ENCODE measurements at regions not wholly inside any gene's neighbourhood (a gene's known extent, or its start where the extent isn't known, plus 50 kb on each side); places are given as distances from the start of the nearest gene placed in this dataset.

- H3K4me3 ChIP-seq (ENCODE audit: low read depth, low read length) = no peak overlapping the region
- H3K36me3 ChIP-seq (ENCODE audit: insufficient read depth, low read length) = no peaks in the 10 kb centered on the region
- H2AFZ ChIP-seq (ENCODE audit: low read length, unreplicated experiment) = no peak overlapping the region
- H3K4me1 ChIP-seq (ENCODE audit: control insufficient read depth, insufficient read depth, low read length, unreplicated experiment) = no peaks in the 10 kb centered on the region
- H3K27me3 ChIP-seq (ENCODE audit: insufficient read depth, low read length) = no peaks in the 10 kb centered on the region
- H3K79me2 ChIP-seq (ENCODE audit: control insufficient read depth, insufficient read depth, low read length, unreplicated experiment) = no peaks in the 10 kb centered on the region
- no peak overlapping the region for H3K27ac ChIP-seq (ENCODE audit: low read depth, low read length)
Observed at GRCh38 chr5:104312481-104312880, 749.9 kb upstream of the NUDT12 start.

GRCh38 chr5:104305602-104306001 is 743.0 kb upstream of the NUDT12 start:
- Histone ChIP-seq H3K36me3 (ENCODE audit: insufficient read depth, low read length) (no peaks in the 10 kb centered on the region), H3K79me2 (ENCODE audit: control insufficient read depth, insufficient read depth, low read length, unreplicated experiment) (no peaks in the 10 kb centered on the region), H3K27ac (ENCODE audit: low read depth, low read length) (no peak overlapping the region), H3K27me3 (ENCODE audit: insufficient read depth, low read length) (no peaks in the 10 kb centered on the region), H2AFZ (ENCODE audit: low read length, unreplicated experiment) (no peak overlapping the region), H3K4me1 (ENCODE audit: control insufficient read depth, insufficient read depth, low read length, unreplicated experiment) (peaks cover 5% of the 10 kb centered on the region), H3K4me3 (ENCODE audit: low read depth, low read length) (no peak overlapping the region)

- H2AFZ ChIP-seq (ENCODE audit: low read length, unreplicated experiment) = peak overlapping the region; percentile 27
- no peak overlapping the region for H3K27ac ChIP-seq (ENCODE audit: low read depth, low read length)
- no peaks in the 10 kb centered on the region for H3K27me3 ChIP-seq (ENCODE audit: insufficient read depth, low read length)
- no peaks in the 10 kb centered on the region for H3K36me3 ChIP-seq (ENCODE audit: insufficient read depth, low read length)
- H3K4me3 ChIP-seq (ENCODE audit: low read depth, low read length) = peak overlapping the region; percentile 36; the same call in 1 of the 2 replicates
- H3K79me2 ChIP-seq (ENCODE audit: control insufficient read depth, insufficient read depth, low read length, unreplicated experiment) = no peaks in the 10 kb centered on the region
- H3K4me1 ChIP-seq (ENCODE audit: control insufficient read depth, insufficient read depth, low read length, unreplicated experiment) = peaks cover 5% of the 10 kb centered on the region
Observed at GRCh38 chr5:104299998-104300706, 737.6 kb upstream of the NUDT12 start.

DNA sequence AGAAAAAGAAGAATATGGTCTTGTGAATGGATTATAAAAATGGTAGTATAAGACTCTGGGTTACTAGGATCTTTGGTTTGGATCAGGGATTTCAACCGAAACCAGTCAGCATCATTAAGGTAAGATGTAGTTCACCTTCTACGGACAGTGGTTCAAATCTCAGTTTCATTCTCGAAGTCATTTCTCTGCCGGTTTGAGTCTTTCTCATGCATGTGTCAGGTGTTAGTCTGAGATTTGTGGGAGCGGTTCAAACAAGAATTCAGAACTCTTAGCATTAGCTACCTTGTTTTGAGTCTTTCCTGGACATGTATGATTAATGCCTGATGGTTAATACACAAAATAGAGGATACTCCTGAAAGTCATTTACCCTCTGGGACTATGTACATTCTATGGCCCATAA is 735.9 kb upstream of the NUDT12 start:
- Histone ChIP-seq H3K79me2 (ENCODE audit: control insufficient read depth, insufficient read depth, low read length, unreplicated experiment) (no peaks in the 10 kb centered on the region), H3K4me1 (ENCODE audit: control insufficient read depth, insufficient read depth, low read length, unreplicated experiment) (peaks cover 5% of the 10 kb centered on the region), H2AFZ (ENCODE audit: low read length, unreplicated experiment) (no peak overlapping the region), H3K27me3 (ENCODE audit: insufficient read depth, low read length) (no peaks in the 10 kb centered on the region), H3K27ac (ENCODE audit: low read depth, low read length) (no peak overlapping the region), H3K36me3 (ENCODE audit: insufficient read depth, low read length) (no peaks in the 10 kb centered on the region), H3K4me3 (ENCODE audit: low read depth, low read length) (no peak overlapping the region)

- Histone ChIP-seq H3K36me3 (ENCODE audit: insufficient read depth, low read length) (no peaks in the 10 kb centered on the region), H3K79me2 (ENCODE audit: control insufficient read depth, insufficient read depth, low read length, unreplicated experiment) (no peaks in the 10 kb centered on the region), H2AFZ (ENCODE audit: low read length, unreplicated experiment) (peak overlapping the region; percentile 0), H3K27ac (ENCODE audit: low read depth, low read length) (no peak overlapping the region), H3K4me3 (ENCODE audit: low read depth, low read length) (no peak overlapping the region), H3K27me3 (ENCODE audit: insufficient read depth, low read length) (no peaks in the 10 kb centered on the region), H3K4me1 (ENCODE audit: control insufficient read depth, insufficient read depth, low read length, unreplicated experiment) (peaks cover 5% of the 10 kb centered on the region)
Observed at GRCh38 chr5:104297076-104297475, 734.5 kb upstream of the NUDT12 start.

DNA sequence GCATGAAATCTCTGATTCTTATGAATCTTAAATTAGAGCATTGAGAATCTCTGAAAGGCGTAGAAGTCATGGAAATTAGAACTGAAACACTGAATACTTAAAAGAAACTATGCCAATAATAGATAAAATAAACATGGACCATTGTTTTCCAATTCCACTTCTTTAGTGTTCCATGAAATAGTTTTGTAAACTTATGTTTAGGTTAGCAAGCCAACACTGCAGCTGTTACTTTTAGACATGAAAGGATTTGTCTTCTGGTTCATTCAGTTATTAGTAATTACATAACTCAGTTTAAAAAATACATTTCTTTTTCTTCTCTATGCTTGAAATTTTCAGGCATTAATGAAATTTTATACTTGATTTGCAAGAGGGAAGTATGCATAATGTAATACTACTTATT is 733.4 kb upstream of the NUDT12 start:
- Histone ChIP-seq H2AFZ (ENCODE audit: low read length, unreplicated experiment) (no peak overlapping the region), H3K79me2 (ENCODE audit: control insufficient read depth, insufficient read depth, low read length, unreplicated experiment) (no peaks in the 10 kb centered on the region), H3K4me3 (ENCODE audit: low read depth, low read length) (no peak overlapping the region), H3K36me3 (ENCODE audit: insufficient read depth, low read length) (no peaks in the 10 kb centered on the region), H3K27ac (ENCODE audit: low read depth, low read length) (no peak overlapping the region), H3K27me3 (ENCODE audit: insufficient read depth, low read length) (no peaks in the 10 kb centered on the region), H3K4me1 (ENCODE audit: control insufficient read depth, insufficient read depth, low read length, unreplicated experiment) (peaks cover 4% of the 10 kb centered on the region)

DNA sequence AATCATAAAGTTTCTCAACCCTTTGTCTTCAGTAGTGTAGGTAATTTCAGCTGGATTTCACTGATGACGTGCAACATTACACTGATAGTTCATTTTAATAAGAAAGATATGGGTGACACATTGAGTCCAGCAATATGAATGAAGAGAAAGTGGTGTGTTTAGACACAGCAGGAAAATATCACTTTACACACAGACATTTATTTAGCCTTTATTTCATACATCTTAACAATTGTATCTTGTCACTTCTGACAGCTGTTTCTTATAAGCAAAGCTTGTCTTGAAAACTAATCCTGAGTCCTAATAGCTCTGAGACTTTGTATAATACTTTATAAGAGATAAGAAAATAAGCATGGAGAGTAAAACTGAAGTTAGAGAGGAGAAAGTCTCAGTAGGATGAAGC is 720.5 kb upstream of the NUDT12 start:
- no peaks in the 10 kb centered on the region for H3K27me3 ChIP-seq (ENCODE audit: insufficient read depth, low read length)
- no peaks in the 10 kb centered on the region for H3K4me1 ChIP-seq (ENCODE audit: control insufficient read depth, insufficient read depth, low read length, unreplicated experiment)
- no peak overlapping the region for H3K4me3 ChIP-seq (ENCODE audit: low read depth, low read length)
- no peaks in the 10 kb centered on the region for H3K36me3 ChIP-seq (ENCODE audit: insufficient read depth, low read length)
- no peaks in the 10 kb centered on the region for H3K79me2 ChIP-seq (ENCODE audit: control insufficient read depth, insufficient read depth, low read length, unreplicated experiment)
- no peak overlapping the region for H2AFZ ChIP-seq (ENCODE audit: low read length, unreplicated experiment)
- no peak overlapping the region for H3K27ac ChIP-seq (ENCODE audit: low read depth, low read length)

GRCh38 chr5:104273725-104274124 is 711.1 kb upstream of the NUDT12 start:
- Histone ChIP-seq H3K4me3 (ENCODE audit: low read depth, low read length) (no peak overlapping the region), H3K36me3 (ENCODE audit: insufficient read depth, low read length) (no peaks in the 10 kb centered on the region), H3K79me2 (ENCODE audit: control insufficient read depth, insufficient read depth, low read length, unreplicated experiment) (no peaks in the 10 kb centered on the region), H3K27ac (ENCODE audit: low read depth, low read length) (no peak overlapping the region), H2AFZ (ENCODE audit: low read length, unreplicated experiment) (no peak overlapping the region), H3K27me3 (ENCODE audit: insufficient read depth, low read length) (no peaks in the 10 kb centered on the region), H3K4me1 (ENCODE audit: control insufficient read depth, insufficient read depth, low read length, unreplicated experiment) (no peaks in the 10 kb centered on the region)

DNA sequence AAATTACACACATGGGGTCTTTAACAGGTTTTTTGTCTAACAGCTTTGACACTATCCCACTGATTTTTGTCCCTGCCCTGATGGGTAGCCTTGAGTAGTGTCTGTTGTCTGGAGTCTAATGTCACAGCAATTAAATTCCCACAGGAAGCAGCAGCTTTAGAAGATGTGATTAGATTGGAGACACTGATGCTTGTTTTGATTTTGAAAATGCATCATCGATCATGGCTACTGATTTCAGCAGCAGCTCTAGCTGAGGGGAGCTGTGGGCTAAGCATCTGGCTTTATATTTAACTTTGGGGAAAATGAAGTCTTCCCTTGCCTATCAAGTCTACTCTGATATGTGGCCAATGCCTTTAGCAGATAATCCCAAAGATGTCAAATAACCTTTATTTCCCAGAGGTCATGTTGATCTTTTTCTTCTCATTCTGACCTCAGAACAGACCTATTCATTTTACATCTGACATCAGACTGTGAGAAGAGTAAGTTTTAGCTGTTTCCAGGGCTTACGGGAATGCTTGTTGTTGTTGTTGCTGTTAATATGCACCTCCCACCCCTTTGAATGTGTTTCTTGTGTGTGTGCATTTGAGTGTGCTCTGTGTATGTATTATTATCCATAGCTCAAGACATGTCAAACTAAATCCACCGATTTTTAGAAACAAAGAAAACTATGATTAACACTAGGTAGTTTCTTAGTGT is 704.9 kb upstream of the NUDT12 start:
- no peaks in the 10 kb centered on the region for H3K27me3 ChIP-seq (ENCODE audit: insufficient read depth, low read length)
- no peaks in the 10 kb centered on the region for H3K79me2 ChIP-seq (ENCODE audit: control insufficient read depth, insufficient read depth, low read length, unreplicated experiment)
- no peaks in the 10 kb centered on the region for H3K36me3 ChIP-seq (ENCODE audit: insufficient read depth, low read length)
- peak overlapping the region; percentile 37 for H2AFZ ChIP-seq (ENCODE audit: low read length, unreplicated experiment)
- peaks cover 11% of the 10 kb centered on the region for H3K4me1 ChIP-seq (ENCODE audit: control insufficient read depth, insufficient read depth, low read length, unreplicated experiment)
- no peak overlapping the region for H3K4me3 ChIP-seq (ENCODE audit: low read depth, low read length)
- no peak overlapping the region for H3K27ac ChIP-seq (ENCODE audit: low read depth, low read length)

DNA sequence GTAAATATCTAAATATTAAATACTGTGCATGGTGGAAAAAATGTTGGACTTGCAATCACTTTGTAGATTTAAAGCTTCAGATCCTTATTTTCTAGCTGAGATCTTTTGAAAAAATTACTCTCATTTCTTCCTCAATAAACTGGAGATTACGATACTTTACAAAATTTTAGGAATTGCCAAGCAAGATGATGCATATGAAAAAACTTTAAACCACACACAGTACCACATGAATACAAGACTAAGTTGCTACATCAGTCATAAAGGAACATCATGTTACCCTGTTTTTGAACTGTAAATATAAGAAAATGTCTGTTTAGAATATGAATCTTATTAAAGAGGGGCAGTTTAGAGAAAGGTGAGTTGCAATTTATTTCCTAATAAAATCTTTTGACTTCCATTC is 703.6 kb upstream of the NUDT12 start:
- no peaks in the 10 kb centered on the region for H3K36me3 ChIP-seq (ENCODE audit: insufficient read depth, low read length)
- no peaks in the 10 kb centered on the region for H3K79me2 ChIP-seq (ENCODE audit: control insufficient read depth, insufficient read depth, low read length, unreplicated experiment)
- H2AFZ ChIP-seq (ENCODE audit: low read length, unreplicated experiment) = no peak overlapping the region
- no peaks in the 10 kb centered on the region for H3K27me3 ChIP-seq (ENCODE audit: insufficient read depth, low read length)
- H3K4me1 ChIP-seq (ENCODE audit: control insufficient read depth, insufficient read depth, low read length, unreplicated experiment) = peaks cover 11% of the 10 kb centered on the region
- H3K27ac ChIP-seq (ENCODE audit: low read depth, low read length) = no peak overlapping the region
- H3K4me3 ChIP-seq (ENCODE audit: low read depth, low read length) = no peak overlapping the region

DNA sequence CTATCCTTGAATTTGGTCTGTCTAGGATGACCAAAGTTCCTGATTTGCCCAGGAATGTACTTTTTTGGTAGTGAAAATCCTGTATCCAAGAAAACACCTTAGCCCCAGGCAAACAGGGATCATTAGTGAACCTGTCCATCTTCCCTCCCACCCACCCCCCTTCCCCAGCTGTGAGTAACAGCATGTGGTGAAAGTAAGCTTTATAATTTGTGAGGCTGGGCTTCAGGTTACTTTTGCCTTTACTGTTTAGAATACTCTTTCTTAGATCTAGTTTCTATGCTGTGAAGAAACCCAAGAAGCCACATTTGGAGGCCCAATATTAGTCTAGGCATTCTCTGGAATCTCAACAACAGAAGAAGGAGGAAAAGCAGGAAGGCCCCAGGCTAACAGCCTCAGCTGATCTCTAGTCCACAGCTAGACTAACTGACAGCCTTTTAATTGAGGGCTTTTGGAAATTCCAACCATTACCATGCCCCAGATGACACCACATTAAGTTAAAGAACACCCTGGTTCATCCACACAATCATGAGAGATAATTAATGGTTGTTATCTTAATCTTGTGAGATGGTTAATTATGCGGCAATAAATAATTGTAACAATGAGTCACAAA is 703.0 kb upstream of the NUDT12 start:
- Histone ChIP-seq H3K4me1 (ENCODE audit: control insufficient read depth, insufficient read depth, low read length, unreplicated experiment) (peaks cover 11% of the 10 kb centered on the region), H3K79me2 (ENCODE audit: control insufficient read depth, insufficient read depth, low read length, unreplicated experiment) (no peaks in the 10 kb centered on the region), H3K4me3 (ENCODE audit: low read depth, low read length) (no peak overlapping the region), H2AFZ (ENCODE audit: low read length, unreplicated experiment) (no peak overlapping the region), H3K27me3 (ENCODE audit: insufficient read depth, low read length) (no peaks in the 10 kb centered on the region), H3K36me3 (ENCODE audit: insufficient read depth, low read length) (no peaks in the 10 kb centered on the region), H3K27ac (ENCODE audit: low read depth, low read length) (no peak overlapping the region)

Measured in ACC112 (cell line).